A549 (cell line): ENCODE measurements at regions not wholly inside any gene's neighbourhood (a gene's known extent, or its start where the extent isn't known, plus 50 kb on each side); places are given as distances from the start of the nearest gene placed in this dataset.

Source experiments
- ATAC-seq, 2 experiments: fragments of 200-7000 bp in 1 of 2; fragments of >200 bp in 1 of 2; cut with Nextera tagmentation in 1 of 2; cut with Tn5 transposase in 1 of 2; 3 replicates each; pipeline versions ENCODE4 v1.8.0 to v1.9.1; 2018 to 2020; ENCODE audit warnings: mild to moderate bottlenecking in 1 of 2, moderate library complexity in 1 of 2
- CTCF ChIA-PET: fragments of 300-600 bp; sonication (Branson Sonifier 250); formaldehyde crosslinking; extraction: SDS; loops from one replicate; lab custom pipeline; 2021; ENCODE audit warnings: antibody characterized with exemption, inconsistent platforms; lab: Yijun Ruan, JAX
- POLR2A ChIA-PET: fragments of 350-600 bp; formaldehyde crosslinking; extraction: SDS; loops from one replicate; lab custom pipeline; 2021; ENCODE audit warnings: antibody characterized with exemption, inconsistent platforms; lab: Yijun Ruan, JAX
- DNase-seq, 2 experiments: peaks; one replicate each; pipeline versions ENCODE4 v3.0.0 to v3.0.0-alpha.2; 2011 to 2016; ENCODE audit warnings: low read depth in 1 of 2, low spot score in 1 of 2
- FAIRE-seq: peaks from 2 replicates; lab custom pipeline; 2011; peaks lifted over from hg19 to GRCh38; lab: Jason Lieb, UNC
- H3K27ac ChIP-seq, 2 experiments: fragments of >200 bp; sonication (Bioruptor Twin); formaldehyde crosslinking; 3 replicates each; pipeline ENCODE4 v1.5.1; 2016 to 2017
- H3K4me1 ChIP-seq: fragments of >200 bp; sonication (Bioruptor Twin); formaldehyde crosslinking; 3 replicates; pipeline ENCODE4 v1.6.1; 2016
- H3K4me2 ChIP-seq: fragments of >200 bp; sonication (Bioruptor Twin); formaldehyde crosslinking; 3 replicates; pipeline ENCODE4 v1.6.1; 2016
- H3K4me3 ChIP-seq: fragments of >200 bp; sonication (Bioruptor Twin); formaldehyde crosslinking; 3 replicates; pipeline ENCODE4 v1.5.1; 2016
- H3K9me3 ChIP-seq: fragments of >200 bp; sonication (Bioruptor Twin); formaldehyde crosslinking; 3 replicates; pipeline ENCODE4 v1.6.1; 2016
- ATOH8 ChIP-seq: fragments of 250-450 bp; sonication (Bioruptor Pico); IDR thresholded peaks from 2 replicates; pipeline ENCODE4 v1.5.0; 2020; ENCODE audit warnings: low read depth, mild to moderate bottlenecking, moderate library complexity
- CBX2 ChIP-seq: fragments of 200-600 bp; sonication (generic); IDR thresholded peaks from 2 replicates; pipeline ENCODE4 v1.6.1; 2016; ENCODE audit warnings: low read depth, mild to moderate bottlenecking, borderline replicate concordance
- CEBPB ChIP-seq, 2 experiments: fragments of >200 bp in 1 of 2; sonication (Bioruptor Twin) in 1 of 2; formaldehyde crosslinking in 1 of 2; IDR thresholded peaks; 2 replicates each; pipeline ENCODE4 v1.6.1; 2012 to 2016
- CHD2 ChIP-seq: fragments of 150-350 bp; IDR thresholded peaks from 2 replicates; pipeline ENCODE4 v1.6.1; 2014; ENCODE audit warnings: low read length; ENCODE audit not compliant: partially characterized antibody
- CTCF ChIP-seq: fragments of >200 bp; sonication (Bioruptor Twin); formaldehyde crosslinking; IDR thresholded peaks from 3 replicates; pipeline ENCODE4 v1.5.1; 2016
- FOXS1 ChIP-seq: fragments of 250-450 bp; sonication (Bioruptor Pico); IDR thresholded peaks from 2 replicates; pipeline ENCODE4 v1.5.0; 2020; ENCODE audit warnings: mild to moderate bottlenecking, moderate library complexity
- HDAC2 ChIP-seq: fragments of 200-600 bp; sonication (generic); IDR thresholded peaks from 2 replicates; pipeline ENCODE4 v1.6.1; 2016
- HES2 ChIP-seq: fragments of >200 bp; sonication (Bioruptor Twin); formaldehyde crosslinking; IDR thresholded peaks from 2 replicates; pipeline ENCODE4 v1.6.1; 2016
- HMGXB4 ChIP-seq: fragments of 250-450 bp; sonication (Bioruptor Pico); IDR thresholded peaks from 2 replicates; pipeline ENCODE4 v1.5.0; 2021; ENCODE audit warnings: mild to moderate bottlenecking, moderate library complexity, borderline replicate concordance
- HOXA7 ChIP-seq: fragments of 250-450 bp; sonication (Bioruptor Pico); IDR thresholded peaks from 2 replicates; pipeline ENCODE4 v1.5.0; 2020; ENCODE audit warnings: mild to moderate bottlenecking, moderate library complexity
- JUNB ChIP-seq: fragments of >200 bp; sonication (Bioruptor Twin); formaldehyde crosslinking; IDR thresholded peaks from 2 replicates; pipeline ENCODE4 v1.6.1; 2016
- MAZ ChIP-seq: fragments of 150-350 bp; IDR thresholded peaks from 2 replicates; pipeline ENCODE4 v1.6.1; 2014; ENCODE audit warnings: antibody characterized with exemption, low read depth, low read length, borderline replicate concordance
- NPAS2 ChIP-seq: fragments of 250-450 bp; sonication (Bioruptor Pico); IDR thresholded peaks from 2 replicates; pipeline ENCODE4 v1.8.0; 2022; ENCODE audit warnings: mild to moderate bottlenecking, moderate library complexity, borderline replicate concordance
- NR3C1 ChIP-seq: fragments of >200 bp; sonication (Bioruptor Twin); formaldehyde crosslinking; IDR thresholded peaks from 3 replicates; pipeline ENCODE4 v1.6.1; 2017
- PHF8 ChIP-seq: fragments of 200-600 bp; sonication (generic); IDR thresholded peaks from 2 replicates; pipeline ENCODE4 v1.6.1; 2016; ENCODE audit warnings: low read depth, mild to moderate bottlenecking, antibody characterized with exemption, moderate library complexity, borderline replicate concordance
- RARB ChIP-seq: fragments of 250-450 bp; sonication (Bioruptor Pico); IDR thresholded peaks from 2 replicates; pipeline ENCODE4 v1.8.0; 2021; ENCODE audit warnings: mild to moderate bottlenecking, moderate library complexity
- RCOR1 ChIP-seq: fragments of 150-350 bp; IDR thresholded peaks from 2 replicates; pipeline ENCODE4 v1.6.1; 2014; ENCODE audit warnings: antibody characterized with exemption, low read length, low read depth
- REST ChIP-seq: fragments of 200-600 bp; sonication (generic); IDR thresholded peaks from 2 replicates; pipeline ENCODE4 v1.6.1; 2016; ENCODE audit warnings: antibody characterized with exemption, mild to moderate bottlenecking, moderate library complexity
- ZC3H11A ChIP-seq: fragments of 450-650 bp; IDR thresholded peaks from 2 replicates; pipeline ENCODE4 v1.6.1; 2014; ENCODE audit warnings: antibody characterized with exemption, mild to moderate bottlenecking
- WGBS: methylation state at CpG from one replicate; pipeline ENCODE4 v1.1.6; 2017; ENCODE audit errors: missing lambda C conversion rate; 5-methylcytosine and 5-hydroxymethylcytosine counted together
- TF ChIP-seq, protein P1 (sequence below): fragments of >200 bp; sonication (Bioruptor Twin); formaldehyde crosslinking; IDR thresholded peaks from 3 replicates; pipeline ENCODE4 v1.6.1; 2016
- TF ChIP-seq, protein P2 (sequence below): fragments of 450-650 bp; IDR thresholded peaks from 2 replicates; pipeline ENCODE4 v1.6.1; 2014; ENCODE audit warnings: antibody characterized with exemption

GRCh38 chr10:128185627-128186026 is 59.4 kb upstream of the MKI67 start (continued):
- TF ChIP-seq CTCF (no peak), CHD2 (no peak), HOXA7 (CRISPR knock-in tag) (no peak), CBX2 (no peak)

GRCh38 chr10:128186959-128187787 is 61.0 kb upstream of the MKI67 start:
- Histone ChIP-seq H3K4me3 (no peak overlapping the region), H3K9me3 (peaks cover 12% of the 10 kb centered on the region; the same call in 2 of the 3 replicates), H3K4me1 (peaks cover 7% of the 10 kb centered on the region), H3K27ac (no peak overlapping the region), H3K4me2 (no peak overlapping the region)
- ATAC-seq (no peak), DNase-seq (no peak), FAIRE-seq (no peak)
- ChIA-PET CTCF (interaction anchor here (1.1 to 2.5 kb wide), 7 partner anchors 8 to 196 kb away, joined by 3 to 16 read pairs (median 5); no protein-coding TSS in a partner anchor), POLR2A (no interaction called here)
- TF ChIP-seq FOXS1 (CRISPR knock-in tag) (no peak), HES2 (no peak), RCOR1 (no peak), CBX2 (no peak), ZC3H11A (no peak), PHF8 (no peak), HDAC2 (no peak), CEBPB (IDR thresholded peaks at IDR 0.05) (no peak), RARB (no peak), NR3C1 (no peak), ATOH8 (CRISPR knock-in tag) (no peak), MAZ (no peak), HMGXB4 (CRISPR knock-in tag) (no peak), NPAS2 (no peak), REST (no peak), JUNB (no peak)
- TF ChIP-seq, protein P1, sequence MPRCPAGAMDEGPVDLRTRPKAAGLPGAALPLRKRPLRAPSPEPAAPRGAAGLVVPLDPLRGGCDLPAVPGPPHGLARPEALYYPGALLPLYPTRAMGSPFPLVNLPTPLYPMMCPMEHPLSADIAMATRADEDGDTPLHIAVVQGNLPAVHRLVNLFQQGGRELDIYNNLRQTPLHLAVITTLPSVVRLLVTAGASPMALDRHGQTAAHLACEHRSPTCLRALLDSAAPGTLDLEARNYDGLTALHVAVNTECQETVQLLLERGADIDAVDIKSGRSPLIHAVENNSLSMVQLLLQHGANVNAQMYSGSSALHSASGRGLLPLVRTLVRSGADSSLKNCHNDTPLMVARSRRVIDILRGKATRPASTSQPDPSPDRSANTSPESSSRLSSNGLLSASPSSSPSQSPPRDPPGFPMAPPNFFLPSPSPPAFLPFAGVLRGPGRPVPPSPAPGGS: no peak
- TF ChIP-seq, protein P2, sequence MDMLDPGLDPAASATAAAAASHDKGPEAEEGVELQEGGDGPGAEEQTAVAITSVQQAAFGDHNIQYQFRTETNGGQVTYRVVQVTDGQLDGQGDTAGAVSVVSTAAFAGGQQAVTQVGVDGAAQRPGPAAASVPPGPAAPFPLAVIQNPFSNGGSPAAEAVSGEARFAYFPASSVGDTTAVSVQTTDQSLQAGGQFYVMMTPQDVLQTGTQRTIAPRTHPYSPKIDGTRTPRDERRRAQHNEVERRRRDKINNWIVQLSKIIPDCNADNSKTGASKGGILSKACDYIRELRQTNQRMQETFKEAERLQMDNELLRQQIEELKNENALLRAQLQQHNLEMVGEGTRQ: no peak
- WGBS: 43% methylated on average over 17 of the region's 17 CpGs
